GM21723 (cell line): ENCODE measurements at regions not wholly inside any gene's neighbourhood (a gene's known extent, or its start where the extent isn't known, plus 50 kb on each side); places are given as distances from the start of the nearest gene placed in this dataset.
"Not testable (repeated sequence)": the region's sequence is repeated elsewhere in the genome, so short reads cannot be mapped to it uniquely, and the experiment has no call there.

Experiments
- ATAC-seq: cut with Tn5 transposase; IDR thresholded peaks from one replicate; pipeline ENCODE4 v1.9.1; 2021; ENCODE audit warnings: mild to moderate bottlenecking, moderate library complexity; ENCODE audit not compliant: unreplicated experiment

GRCh38 chr6:65996096-65996495, 289.1 kb upstream of the EYS start:
- no peak for ATAC-seq

- no peak for ATAC-seq
Observed at GRCh38 chr6:65989676-65990075, 282.6 kb upstream of the EYS start.

GRCh38 chr6:65988006-65988405, 281.0 kb upstream of the EYS start:
- no peak for ATAC-seq

- no peak for ATAC-seq
Observed at GRCh38 chr6:65984089-65984488, 277.1 kb upstream of the EYS start.

GRCh38 chr6:65979120-65979519, 272.1 kb upstream of the EYS start:
- ATAC-seq: no peak

GRCh38 chr6:65971252-65971651, 264.2 kb upstream of the EYS start:
- not testable (repeated sequence) for ATAC-seq

GRCh38 chr6:65964261-65964660, 257.2 kb upstream of the EYS start:
- no peak for ATAC-seq

GRCh38 chr6:65955034-65955433, 248.0 kb upstream of the EYS start:
- ATAC-seq: no peak

GRCh38 chr6:65948062-65948461, 241.0 kb upstream of the EYS start:
- no peak for ATAC-seq

GRCh38 chr6:65943548-65943947, 236.5 kb upstream of the EYS start:
- no peak for ATAC-seq

- ATAC-seq: no peak
Observed at GRCh38 chr6:65943051-65943450, 236.0 kb upstream of the EYS start.

- no peak for ATAC-seq
Observed at GRCh38 chr6:65938000-65938399, 231.0 kb upstream of the EYS start.

GRCh38 chr6:65935412-65935811, 228.4 kb upstream of the EYS start:
- ATAC-seq: no peak

GRCh38 chr6:65933390-65933789, 226.4 kb upstream of the EYS start:
- no peak for ATAC-seq

GRCh38 chr6:65927141-65927540, 220.1 kb upstream of the EYS start:
- no peak for ATAC-seq

- ATAC-seq: no peak
Observed at GRCh38 chr6:65924411-65924810, 217.4 kb upstream of the EYS start.

- no peak for ATAC-seq
Observed at GRCh38 chr6:65922049-65922448, 215.0 kb upstream of the EYS start.

- no peak for ATAC-seq
Observed at GRCh38 chr6:65908065-65908464, 201.0 kb upstream of the EYS start.

GRCh38 chr6:65903992-65904391, 197.0 kb upstream of the EYS start:
- no peak for ATAC-seq

GRCh38 chr6:65900928-65901327, 193.9 kb upstream of the EYS start:
- ATAC-seq: no peak

- no peak for ATAC-seq
Observed at GRCh38 chr6:65896140-65896539, 189.1 kb upstream of the EYS start.

- ATAC-seq: no peak
Observed at GRCh38 chr6:65876668-65877067, 169.6 kb upstream of the EYS start.

GRCh38 chr6:65852369-65852852, 145.4 kb upstream of the EYS start:
- ATAC-seq: no peak

GRCh38 chr6:65830151-65830550, 123.1 kb upstream of the EYS start:
- ATAC-seq: no peak
